Transverse colon (tissue), 3 donors: ENCODE measurements at regions not wholly inside any gene's neighbourhood (a gene's known extent, or its start where the extent isn't known, plus 50 kb on each side); places are given as distances from the start of the nearest gene placed in this dataset.

ENCODE experiments used
- POLR2A ChIP-seq: fragments of 450-650 bp; IDR thresholded peaks from one replicate; pipeline ENCODE4 v1.6.1; 2016; ENCODE audit warnings: antibody characterized with exemption, mild to moderate bottlenecking, moderate library complexity
- TF ChIP-seq, protein P1 (sequence below), 5 experiments: fragments of 200-600 bp in 3 of 5; fragments of 450-650 bp in 2 of 5; sonication (generic) in 3 of 5; IDR thresholded peaks; 1 replicate in 2 of 5; 2 replicates in 3 of 5; pipeline ENCODE4 v1.5.1; 2016 to 2017; ENCODE audit warnings: antibody characterized with exemption in 5 of 5, inconsistent platforms in 3 of 5, mild to moderate bottlenecking in 2 of 5, moderate library complexity in 1 of 5

DNA sequence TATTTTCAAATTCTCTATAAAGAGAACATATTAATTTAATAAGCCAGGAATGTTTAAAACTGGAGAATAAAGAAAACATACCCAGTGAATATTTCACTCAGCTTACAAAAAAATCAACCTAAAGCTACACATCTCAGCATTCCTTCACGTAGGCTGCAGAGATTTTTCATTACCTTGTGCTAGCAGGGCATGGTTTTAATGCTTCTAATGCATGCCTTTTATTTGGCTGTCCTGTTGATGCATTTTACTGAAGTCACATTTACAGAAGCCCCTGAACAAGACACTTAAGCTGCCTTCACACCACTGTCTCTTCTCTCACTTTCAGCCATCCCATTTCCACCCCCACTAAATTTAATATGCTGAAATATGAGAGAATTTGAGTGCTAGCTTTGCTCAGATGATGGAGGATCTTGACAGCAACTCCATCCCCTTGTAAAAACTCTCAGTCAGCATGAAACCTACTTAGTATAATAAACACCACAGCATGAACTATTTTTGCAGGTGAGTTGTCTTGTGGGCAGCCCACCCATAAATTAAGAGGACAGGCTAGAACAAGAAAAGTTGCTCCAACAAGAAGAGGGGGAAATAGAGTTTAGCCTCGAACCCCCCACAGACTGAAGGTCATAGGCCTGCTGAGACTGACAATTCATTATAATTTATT is 159.4 kb downstream of the SIM1 start:
- TF ChIP-seq, protein P1, sequence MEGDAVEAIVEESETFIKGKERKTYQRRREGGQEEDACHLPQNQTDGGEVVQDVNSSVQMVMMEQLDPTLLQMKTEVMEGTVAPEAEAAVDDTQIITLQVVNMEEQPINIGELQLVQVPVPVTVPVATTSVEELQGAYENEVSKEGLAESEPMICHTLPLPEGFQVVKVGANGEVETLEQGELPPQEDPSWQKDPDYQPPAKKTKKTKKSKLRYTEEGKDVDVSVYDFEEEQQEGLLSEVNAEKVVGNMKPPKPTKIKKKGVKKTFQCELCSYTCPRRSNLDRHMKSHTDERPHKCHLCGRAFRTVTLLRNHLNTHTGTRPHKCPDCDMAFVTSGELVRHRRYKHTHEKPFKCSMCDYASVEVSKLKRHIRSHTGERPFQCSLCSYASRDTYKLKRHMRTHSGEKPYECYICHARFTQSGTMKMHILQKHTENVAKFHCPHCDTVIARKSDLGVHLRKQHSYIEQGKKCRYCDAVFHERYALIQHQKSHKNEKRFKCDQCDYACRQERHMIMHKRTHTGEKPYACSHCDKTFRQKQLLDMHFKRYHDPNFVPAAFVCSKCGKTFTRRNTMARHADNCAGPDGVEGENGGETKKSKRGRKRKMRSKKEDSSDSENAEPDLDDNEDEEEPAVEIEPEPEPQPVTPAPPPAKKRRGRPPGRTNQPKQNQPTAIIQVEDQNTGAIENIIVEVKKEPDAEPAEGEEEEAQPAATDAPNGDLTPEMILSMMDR (IDR thresholded peaks at IDR 0.05) = no peak
- TF ChIP-seq POLR2A = no peak
